HG03196 (cell line): ENCODE measurements at regions not wholly inside any gene's neighbourhood (a gene's known extent, or its start where the extent isn't known, plus 50 kb on each side); places are given as distances from the start of the nearest gene placed in this dataset.

Source experiments
- ATAC-seq: cut with Tn5 transposase; IDR thresholded peaks from one replicate; pipeline ENCODE4 v1.9.1; 2021; ENCODE audit not compliant: unreplicated experiment

DNA sequence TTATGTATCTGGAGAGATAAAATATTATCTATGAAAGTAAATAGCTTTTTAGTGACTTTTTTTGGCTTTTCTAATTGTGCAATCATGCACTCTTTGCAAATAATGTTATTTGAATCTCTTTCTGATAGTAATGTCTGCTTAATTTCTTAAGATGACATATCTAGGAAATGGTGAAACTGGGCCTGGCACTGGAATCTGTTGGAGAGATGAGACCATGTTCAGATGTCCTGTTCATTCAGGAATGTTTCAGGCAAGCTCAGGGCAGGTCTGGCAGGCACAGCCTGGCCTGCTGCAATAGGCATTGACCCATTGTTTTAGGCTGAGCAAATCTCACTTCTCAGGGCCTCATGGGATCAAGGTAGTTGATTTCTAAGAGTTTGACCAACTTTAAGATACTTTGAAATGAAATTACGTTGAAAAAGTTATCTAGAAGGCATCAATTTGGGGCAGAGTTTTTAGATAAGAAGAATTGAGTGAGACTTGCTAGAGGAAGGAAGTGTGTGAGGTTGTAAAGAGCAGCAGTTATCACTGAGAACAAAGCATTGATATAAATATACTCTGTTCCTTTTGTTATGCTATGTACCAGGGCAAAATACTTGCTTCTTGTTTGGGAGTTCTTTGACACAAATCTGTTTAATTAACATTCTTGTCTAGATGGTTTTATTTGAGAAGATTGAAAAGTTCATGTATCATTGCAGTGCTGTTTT lies 133.0 kb upstream of the LEF1 start:
- ATAC-seq, result no peak

DNA sequence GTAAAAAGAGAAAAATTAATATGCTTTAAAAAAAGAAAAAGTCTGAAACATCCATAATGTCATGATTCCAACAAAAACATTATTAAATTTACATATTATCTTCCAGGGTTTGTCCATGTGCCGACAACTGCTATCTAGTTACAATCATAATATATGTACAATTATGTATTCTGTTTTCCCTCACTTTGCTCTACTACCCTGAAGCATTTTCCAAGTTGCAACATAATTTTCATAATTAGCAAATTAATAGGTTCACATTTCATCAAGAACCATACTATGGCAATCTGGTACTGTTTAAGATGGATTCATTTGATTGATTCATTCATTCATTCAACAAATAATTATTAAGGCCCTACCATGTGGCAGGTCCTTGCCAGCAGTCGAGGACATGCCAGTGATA lies 128.9 kb upstream of the LEF1 start:
- no peak for ATAC-seq

DNA sequence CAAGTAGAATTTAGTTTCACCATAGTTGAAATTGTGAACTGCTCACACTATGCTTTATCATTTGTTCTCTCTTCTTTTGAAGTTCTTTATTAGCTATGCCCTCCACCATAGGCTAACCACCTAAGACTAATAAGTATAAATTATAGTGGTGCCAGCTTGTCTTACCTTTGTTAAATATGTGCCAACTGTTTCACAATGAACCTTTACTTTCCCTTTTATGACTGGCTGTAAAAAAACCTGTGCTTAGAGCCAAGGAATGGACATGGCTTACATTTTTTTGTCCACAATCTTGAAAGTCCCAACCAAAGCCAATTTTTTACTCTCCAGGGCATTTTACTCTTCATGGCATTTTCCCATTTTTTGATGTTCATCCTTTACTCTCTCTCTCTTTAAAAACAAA lies 123.5 kb upstream of the LEF1 start:
- no peak for ATAC-seq

DNA sequence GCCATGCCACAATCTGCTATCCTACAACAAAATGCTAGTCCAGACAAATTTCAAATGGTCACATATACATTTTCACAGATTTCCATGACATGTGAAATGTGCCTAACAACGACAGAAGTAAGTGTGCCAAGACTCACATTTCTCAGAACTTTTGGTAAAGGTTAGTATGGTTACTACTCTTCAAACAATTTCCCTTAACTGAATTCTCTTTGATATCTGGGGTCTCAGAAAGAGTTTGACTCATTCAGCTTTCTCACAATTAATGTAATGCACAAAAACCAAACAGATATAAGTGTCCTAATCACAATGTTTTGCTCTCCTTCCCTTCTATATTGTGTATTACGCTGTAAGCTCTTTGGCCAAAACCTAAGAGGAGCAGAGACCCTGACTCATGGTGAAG lies 122.4 kb upstream of the LEF1 start:
- ATAC-seq, result no peak

DNA sequence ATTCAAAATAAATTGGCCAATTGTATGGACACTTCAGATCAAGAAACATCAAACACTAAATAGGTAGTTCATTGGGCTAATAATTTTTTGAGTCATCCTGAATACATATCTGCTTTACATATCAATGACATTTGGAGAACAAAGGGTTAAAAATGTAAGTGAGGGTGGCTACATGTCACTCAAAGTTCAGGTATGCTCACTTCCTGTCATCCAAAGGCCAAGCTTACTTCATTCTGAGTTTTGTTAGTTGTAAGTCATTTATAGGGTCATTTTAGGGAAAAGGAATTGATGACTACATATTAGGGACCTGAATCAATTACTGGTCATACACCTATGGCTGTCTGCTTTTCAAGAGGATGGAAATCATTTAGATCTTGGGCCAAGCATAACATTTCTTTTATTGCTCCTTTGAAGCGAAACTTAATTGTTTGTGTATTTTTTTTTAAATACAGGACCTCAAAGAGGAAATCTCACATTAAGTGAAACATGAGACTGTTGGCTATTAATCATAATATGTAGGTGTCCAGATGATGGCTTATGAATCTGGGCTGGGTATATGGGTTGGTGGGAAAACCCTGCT lies 119.2 kb upstream of the LEF1 start:
- no peak for ATAC-seq

DNA sequence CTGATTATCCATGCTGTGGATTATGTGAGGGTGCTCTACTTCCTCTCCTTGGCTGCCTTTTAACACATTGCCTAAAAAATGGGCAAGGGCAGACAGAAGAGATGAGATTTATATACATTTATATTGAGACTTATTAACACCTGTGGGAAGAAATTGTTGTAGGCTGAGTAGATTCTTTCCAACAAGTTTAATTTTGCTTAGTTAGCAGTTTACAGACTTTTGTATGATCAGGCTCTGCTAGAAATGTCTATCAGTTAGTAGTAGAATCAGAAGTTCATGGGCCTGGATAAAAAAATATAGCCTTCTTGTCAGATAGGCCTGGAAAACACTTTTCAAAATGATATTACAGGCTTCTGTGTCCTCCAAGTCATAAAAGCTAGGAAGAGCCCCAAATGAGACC lies 111.3 kb upstream of the LEF1 start:
- ATAC-seq, result no peak

DNA sequence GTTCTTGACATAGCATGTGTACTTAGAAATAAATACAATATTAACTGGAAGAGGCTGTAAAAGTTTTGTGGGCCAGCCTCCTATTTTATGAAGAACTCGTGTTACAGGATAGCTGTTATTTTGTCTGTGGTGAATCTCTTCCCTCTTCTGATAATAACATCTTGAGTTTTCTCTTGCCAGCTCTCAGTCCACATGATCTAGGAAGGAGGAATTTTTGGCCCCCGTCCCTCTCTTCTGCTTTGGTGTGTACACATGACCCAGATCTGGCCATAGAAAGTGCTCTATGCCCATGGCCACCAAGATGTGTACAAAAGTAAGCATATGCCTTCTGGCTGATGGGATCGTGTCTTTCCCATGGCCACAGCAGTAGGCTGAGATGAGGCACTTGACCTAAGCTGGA lies 108.0 kb upstream of the LEF1 start:
- no peak for ATAC-seq

DNA sequence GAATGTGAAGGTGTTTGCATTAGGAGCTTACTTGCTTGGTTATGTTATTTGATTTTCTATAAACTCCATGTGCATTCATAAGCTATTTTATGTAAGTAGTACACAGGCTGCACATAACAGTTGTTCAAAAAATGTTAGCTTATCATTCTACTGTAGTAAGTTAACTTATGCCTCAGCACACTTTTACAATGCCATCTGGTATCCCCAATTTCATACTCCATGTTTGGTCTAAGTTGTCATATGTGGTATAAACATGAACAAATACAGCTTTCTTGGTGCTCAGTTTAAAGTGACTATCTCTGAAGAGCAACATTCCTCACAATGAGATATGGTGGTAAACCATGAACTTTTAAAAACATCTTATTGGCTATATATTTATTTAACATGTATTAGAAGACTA lies 104.3 kb upstream of the LEF1 start:
- no peak for ATAC-seq

DNA sequence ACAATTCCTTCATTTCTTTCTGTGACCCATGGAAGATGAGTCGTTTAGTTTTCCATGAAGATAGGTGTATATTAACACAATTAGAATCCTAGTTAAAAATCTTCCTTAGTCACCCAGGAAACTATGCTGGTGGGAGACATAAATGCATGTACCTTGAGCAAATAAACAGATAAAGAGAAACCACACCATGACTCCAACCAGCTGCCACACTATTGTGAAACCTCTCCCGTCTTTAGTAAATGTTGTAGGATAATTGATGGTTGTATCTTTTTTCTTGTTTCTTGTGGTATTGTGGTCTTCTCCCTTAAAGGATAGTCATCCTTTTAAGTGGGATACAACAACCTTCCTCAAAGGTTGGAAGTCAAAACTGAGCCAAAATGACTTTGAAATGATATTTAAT lies 103.8 kb upstream of the LEF1 start:
- ATAC-seq, result no peak

DNA sequence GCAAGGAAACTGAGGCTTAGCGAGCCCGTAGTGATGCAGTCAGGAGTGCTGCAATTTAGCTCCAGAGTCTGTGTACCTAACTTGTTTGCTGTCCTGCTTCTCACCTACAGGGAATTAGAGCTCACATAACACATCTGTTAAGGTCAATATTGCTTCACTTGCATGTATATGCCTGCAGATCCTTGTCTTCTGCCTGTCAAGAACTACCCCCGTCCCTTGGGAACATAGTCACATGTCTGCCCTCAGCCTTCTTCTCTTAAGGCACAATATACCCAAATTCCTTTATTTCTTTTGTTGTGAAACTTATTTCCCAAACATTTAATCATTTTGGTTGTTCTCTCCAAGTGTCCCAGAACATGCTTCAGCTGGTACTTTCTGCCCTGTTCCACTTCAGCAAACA lies 103.3 kb upstream of the LEF1 start:
- no peak for ATAC-seq

DNA sequence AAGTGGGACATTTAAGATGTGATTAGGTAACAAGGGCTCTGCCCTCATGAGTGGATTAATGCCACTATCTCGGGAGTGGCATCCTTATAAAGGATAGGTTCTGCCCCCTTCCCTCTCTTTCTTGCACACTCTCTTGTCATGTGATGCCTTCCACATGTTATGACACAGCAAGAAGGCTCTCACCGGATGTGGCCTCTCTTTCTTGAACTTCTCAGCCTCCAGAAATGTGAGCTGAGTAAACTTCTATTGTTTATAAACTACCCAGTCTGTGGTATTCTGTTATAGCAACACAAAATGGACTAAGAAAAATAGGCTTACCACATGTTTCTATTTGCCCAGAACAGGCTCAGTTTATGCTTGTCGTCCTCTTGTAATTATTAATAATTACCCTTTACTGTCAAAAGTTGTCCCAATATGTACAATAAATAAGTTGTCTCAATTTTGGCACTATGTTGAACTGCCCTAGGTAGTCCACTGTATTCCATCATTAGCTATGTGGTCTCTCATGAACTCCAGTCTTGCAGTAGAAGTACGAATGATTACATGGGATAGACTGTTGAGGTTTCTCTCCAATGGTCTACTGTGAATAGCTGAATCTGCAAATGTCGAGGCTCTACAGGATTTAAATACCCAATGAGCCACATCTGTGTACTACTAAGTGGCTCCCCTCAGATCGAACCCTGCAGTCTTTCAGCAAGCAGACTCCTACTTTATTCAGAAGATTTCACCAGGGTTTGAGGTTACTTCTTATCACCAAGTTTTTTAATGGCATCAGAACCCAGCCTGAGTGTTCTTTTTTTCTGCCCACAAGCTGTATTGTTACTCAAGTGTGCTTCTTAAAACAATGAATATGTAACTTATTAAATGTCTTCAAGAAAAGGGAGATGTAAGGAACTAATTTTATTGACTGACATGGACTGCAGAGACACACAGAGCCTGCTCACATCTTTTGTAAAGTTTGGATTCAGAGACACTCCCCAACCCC lies 102.0 kb upstream of the LEF1 start:
- no peak for ATAC-seq

DNA sequence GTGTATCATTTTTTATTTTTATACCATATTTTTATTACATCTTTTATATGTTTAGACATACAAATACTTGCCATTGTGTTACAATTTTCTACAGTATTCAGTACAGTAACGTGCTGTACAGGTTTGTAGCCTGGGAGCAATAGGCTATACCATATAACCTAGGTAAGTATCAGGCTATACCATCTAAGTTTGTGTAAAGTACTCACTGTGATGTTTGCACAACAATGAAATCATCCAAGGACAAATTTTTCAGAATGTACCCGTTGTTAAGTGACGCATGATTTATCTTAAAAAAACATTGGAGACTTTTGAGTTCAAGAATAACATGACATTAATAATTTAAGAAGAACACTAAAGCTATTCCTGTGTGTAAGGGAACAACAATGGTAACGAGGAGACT lies 96.0 kb upstream of the LEF1 start:
- ATAC-seq, result no peak

DNA sequence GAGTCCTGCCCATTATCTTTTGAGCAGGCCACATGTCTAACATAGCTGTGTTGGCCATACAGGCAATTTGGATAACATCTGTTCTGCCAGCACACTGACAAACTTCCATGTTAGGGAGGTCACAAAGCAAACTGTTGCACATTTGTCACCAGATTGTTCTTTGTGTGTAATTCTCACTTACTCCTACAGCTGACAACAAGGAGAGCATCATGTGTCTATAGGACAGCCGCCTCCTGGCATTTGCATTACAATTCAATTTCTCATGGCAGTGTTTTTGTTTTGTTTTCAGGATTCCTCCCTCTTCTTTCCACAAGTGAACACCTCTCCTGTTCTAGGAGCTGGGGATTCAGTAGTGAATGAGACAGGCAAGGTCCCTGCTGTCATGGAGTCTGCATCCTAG lies 94.3 kb upstream of the LEF1 start:
- ATAC-seq, result no peak

DNA sequence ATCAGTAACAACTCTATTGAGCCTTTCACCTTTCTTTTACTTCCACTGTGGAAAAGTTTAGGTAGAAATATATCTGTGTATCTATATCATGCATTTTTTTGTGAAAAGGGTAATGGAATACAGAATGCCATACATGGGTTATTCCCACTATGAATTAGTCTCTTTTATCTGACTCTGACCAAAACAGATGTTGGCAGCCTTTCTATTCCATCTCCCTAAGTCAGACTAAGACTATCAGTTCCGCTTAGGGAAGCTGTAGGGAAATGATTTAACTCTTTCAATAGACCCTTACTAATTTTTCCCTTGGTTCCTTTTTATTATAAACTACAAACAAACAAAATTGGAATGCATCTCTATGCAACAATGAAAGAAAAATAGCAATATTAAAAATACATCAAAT lies 92.3 kb upstream of the LEF1 start:
- no peak for ATAC-seq

DNA sequence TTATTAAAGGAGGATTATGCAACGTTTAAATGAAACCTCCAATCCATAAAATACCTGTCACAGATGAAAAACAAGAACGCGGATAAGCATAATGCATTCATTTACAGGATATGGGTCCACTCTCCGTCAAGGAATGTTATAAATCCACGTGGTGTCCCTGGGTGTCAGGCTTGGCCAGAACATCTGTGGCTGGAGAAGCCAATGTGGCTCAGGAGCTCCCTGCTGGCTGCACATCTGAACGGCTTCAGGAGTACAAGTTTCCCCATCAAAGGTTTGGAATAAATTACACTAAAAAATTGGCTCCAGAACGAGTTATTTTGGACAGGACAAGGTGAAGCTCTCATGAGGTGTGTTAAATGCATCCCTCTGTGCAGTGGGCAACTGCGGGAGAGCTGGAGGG lies 87.8 kb upstream of the LEF1 start:
- ATAC-seq, result no peak

DNA sequence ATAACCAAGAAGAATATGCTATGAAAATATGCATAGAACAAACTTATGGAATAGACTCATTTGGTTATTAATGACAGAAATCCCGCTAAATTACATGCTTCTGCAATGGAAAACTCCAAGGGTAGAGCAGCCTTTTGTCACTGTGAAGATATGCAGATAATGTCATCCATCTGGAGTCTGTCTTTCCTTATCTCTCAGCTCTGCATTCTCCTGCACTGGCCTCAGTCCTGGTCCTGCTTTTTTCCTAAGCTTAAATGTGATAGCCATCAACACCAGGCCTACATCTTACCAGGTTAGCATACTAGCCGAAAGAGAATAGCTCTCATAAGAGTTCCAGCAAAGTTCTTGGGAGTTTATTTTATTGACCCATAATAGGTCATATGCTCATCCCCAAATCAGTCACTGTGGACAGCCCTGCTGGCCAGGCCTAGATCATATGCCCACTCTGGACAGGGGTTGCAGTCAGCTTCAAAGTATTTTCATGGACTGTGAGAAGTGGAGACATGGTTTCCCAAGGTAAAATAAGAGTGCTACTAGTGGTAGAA lies 86.5 kb upstream of the LEF1 start:
- ATAC-seq, result no peak

DNA sequence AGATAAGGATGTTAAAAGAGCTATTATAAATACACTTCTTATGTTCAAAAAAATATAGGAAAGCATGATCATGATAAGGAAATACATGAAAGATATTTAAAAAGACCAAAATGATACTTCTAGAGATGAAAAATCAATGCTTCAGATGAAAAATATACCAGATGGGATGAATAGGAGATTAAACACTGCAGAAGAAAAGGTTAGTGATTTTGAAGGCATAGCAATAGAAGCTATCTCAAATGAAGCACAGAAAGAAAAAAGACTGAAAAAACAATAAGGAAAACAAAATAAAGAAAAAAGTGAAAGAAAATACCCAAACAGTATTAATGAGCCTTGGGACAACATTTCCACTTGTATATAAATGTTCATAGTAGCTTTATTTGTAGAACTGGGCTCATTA lies 80.7 kb upstream of the LEF1 start:
- ATAC-seq, result no peak

DNA sequence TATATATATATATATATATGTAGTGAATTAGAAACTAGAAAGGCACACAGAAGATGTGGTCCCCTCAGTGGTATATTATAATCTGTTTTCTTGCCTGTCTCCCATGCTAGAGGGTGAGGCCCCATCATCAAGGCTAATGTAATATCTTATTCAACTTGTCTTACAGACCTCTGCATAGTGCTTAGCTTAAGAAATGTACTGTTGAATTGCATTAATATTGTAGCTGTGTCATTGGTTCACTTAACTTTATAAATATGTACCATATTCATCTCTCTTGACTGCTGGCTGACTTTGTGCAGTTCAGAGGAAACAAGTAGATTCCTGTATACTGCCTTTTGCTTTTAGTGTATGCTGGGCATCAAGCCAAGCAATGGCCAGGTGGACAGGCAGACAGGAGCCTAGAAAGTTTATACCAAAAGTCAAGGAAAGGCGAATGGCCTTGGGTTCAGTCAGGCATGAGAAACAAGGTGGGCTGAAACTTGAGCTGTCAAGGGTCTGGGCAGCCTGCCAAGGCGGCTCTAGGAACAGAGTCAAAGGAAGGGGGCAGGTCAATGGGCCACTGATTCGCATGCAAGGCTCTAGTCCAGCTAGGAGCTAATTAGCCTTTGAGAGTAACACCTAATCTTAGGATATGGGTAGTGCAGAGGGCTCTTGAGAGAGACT lies 78.8 kb upstream of the LEF1 start:
- no peak for ATAC-seq

DNA sequence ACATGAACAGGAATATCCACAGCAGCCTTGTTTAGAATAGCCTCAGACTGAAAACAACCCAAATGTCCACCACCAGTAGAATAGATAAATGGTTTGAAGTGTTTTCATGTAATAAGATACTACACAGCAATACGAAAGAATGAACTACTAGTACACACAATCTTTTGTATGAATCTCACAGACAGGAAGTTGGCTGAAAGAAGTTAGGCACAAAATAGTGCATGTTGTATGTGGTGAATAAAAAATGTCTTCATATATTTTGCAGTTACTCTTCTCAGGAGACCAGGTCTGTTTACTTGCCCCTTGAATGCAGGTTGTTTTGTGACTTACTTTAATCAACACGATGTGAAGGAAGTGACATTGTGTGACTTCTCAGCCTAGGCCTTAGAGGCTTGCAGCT lies 75.9 kb upstream of the LEF1 start:
- ATAC-seq, result no peak

DNA sequence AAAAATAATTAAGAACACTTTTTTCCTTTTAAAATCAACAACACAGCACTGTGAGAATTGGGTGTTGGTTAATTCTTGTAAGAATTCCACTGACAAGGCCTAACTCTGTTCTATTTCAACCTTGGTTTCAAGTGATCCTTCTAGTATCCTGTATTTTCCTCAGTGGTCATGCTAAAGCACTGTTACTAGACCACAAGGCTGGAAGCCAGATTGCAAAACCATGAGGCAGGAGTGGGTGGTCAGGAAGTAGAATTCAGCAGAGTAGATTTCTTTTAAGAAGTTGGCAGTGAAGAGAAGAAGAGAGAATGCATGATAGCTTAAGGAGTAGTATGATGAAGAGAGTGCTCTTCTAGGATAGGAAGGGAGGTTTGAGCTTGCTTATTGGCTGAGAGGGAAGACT lies 71.6 kb upstream of the LEF1 start:
- no peak for ATAC-seq

DNA sequence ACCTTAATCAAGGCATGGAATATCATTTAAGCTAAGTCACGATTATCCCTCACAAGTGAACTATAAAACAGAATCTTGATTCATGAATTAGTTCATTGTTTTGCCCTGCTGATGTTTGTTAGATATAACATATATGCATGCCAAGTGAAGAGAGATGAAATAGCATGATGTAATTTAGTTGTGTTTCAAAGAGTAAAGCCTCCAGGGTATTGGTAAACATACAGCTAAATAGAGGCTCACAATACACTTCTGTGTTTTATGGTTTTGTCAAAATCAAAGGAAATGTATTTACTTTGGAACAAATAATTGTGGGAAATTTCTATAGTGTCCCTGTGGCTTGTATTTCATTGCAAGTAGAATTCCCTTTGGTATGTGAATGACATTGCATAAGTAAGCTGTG lies 69.0 kb upstream of the LEF1 start:
- no peak for ATAC-seq
